Liver (tissue), 3 donors: ENCODE measurements at regions not wholly inside any gene's neighbourhood (a gene's known extent, or its start where the extent isn't known, plus 50 kb on each side); places are given as distances from the start of the nearest gene placed in this dataset.

Source experiments
- FOXA1 ChIP-seq: IDR thresholded peaks from 2 replicates; pipeline ENCODE4 v1.6.1; 2016; ENCODE audit warnings: antibody characterized with exemption
- GABPA ChIP-seq, 2 donors: IDR thresholded peaks in 1 of 2; conservative IDR thresholded peaks in 1 of 2; 2 replicates each; pipeline ENCODE4 v1.6.1; 2016; ENCODE audit warnings: antibody characterized with exemption in 2 of 2, mild to moderate bottlenecking in 1 of 2, moderate library complexity in 1 of 2
- TAF1 ChIP-seq: conservative IDR thresholded peaks from 2 replicates; pipeline ENCODE4 v1.6.1; 2016; ENCODE audit warnings: antibody characterized with exemption, mild to moderate bottlenecking
- TF ChIP-seq, protein P1 (sequence below): fragments of 150-350 bp; IDR thresholded peaks from 2 replicates; pipeline ENCODE4 v1.5.1; 2017; ENCODE audit warnings: improper control_type of control experiment, low read depth, low read length; ENCODE audit not compliant: missing input control
- donor health status: healthy.
- donor health status: healthy.

DNA sequence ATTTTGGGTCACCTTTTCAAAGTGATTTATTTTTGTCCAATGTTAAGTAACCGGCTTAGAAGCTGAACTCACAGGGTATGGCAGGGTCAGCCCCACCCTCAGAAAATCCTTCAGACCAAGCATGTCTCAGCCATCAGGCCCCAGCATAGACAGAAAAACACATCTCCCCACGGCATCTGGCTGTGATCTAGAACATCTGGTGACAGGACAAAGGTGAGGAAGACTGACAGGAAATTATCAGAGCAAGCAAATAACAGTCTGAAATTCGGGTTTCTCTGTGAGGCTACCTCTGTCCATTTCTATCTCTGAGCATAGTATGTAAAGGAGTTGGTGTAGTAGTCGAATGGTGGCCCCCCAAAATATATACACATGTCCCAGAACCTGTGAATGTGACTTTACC, 177.0 kb upstream of the C1GALT1 start:
- TF ChIP-seq TAF1 (no peak), FOXA1 (no peak), GABPA (IDR thresholded peaks at IDR 0.05 in 1 of 2, conservative IDR thresholded peaks at IDR 0.05 in 1 of 2) (no peak)
- TF ChIP-seq, protein P1, sequence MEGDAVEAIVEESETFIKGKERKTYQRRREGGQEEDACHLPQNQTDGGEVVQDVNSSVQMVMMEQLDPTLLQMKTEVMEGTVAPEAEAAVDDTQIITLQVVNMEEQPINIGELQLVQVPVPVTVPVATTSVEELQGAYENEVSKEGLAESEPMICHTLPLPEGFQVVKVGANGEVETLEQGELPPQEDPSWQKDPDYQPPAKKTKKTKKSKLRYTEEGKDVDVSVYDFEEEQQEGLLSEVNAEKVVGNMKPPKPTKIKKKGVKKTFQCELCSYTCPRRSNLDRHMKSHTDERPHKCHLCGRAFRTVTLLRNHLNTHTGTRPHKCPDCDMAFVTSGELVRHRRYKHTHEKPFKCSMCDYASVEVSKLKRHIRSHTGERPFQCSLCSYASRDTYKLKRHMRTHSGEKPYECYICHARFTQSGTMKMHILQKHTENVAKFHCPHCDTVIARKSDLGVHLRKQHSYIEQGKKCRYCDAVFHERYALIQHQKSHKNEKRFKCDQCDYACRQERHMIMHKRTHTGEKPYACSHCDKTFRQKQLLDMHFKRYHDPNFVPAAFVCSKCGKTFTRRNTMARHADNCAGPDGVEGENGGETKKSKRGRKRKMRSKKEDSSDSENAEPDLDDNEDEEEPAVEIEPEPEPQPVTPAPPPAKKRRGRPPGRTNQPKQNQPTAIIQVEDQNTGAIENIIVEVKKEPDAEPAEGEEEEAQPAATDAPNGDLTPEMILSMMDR = no peak
